Peyer's patch (tissue), 4 donors: ENCODE measurements at regions not wholly inside any gene's neighbourhood (a gene's known extent, or its start where the extent isn't known, plus 50 kb on each side); places are given as distances from the start of the nearest gene placed in this dataset.

Source experiments
- DNase-seq, 3 donors: peaks; one replicate each; pipeline ENCODE4 v3.0.0-alpha.2; 2017 to 2019
- H3K27ac ChIP-seq, 4 donors: fragments of 200-600 bp; sonication (generic); one replicate each; pipeline ENCODE4 v1.5.1; 2016 to 2019
- H3K27me3 ChIP-seq, 2 donors: fragments of 200-600 bp; sonication (generic); one replicate each; pipeline ENCODE4 v1.5.1; 2019
- H3K36me3 ChIP-seq, 3 donors: fragments of 200-600 bp; sonication (generic); one replicate each; pipeline ENCODE4 v1.5.1; 2016 to 2019
- H3K4me1 ChIP-seq, 4 donors: fragments of 200-600 bp; sonication (generic); one replicate each; pipeline ENCODE4 v1.5.1; 2016 to 2019
- H3K4me3 ChIP-seq, 4 donors: fragments of 200-600 bp; sonication (generic); 1 replicate in 3 of 4; 2 replicates in 1 of 4; pipeline ENCODE4 v1.5.1; 2016 to 2019; ENCODE audit warnings: mild to moderate bottlenecking in 1 of 4
- H3K9me3 ChIP-seq, 4 donors: fragments of 200-600 bp; sonication (generic); one replicate each; pipeline ENCODE4 v1.5.1; 2016 to 2019; ENCODE audit warnings: mild to moderate bottlenecking in 1 of 4
- POLR2A ChIP-seq, 2 donors: fragments of 450-650 bp; IDR thresholded peaks; one replicate each; pipeline ENCODE4 v1.5.1; 2017; ENCODE audit warnings: antibody characterized with exemption in 2 of 2, mild to moderate bottlenecking in 2 of 2, moderate library complexity in 2 of 2
- TF ChIP-seq, protein P1 (sequence below), 6 experiments: fragments of 450-650 bp in 4 of 6; fragments of 200-600 bp in 2 of 6; sonication (generic) in 1 of 6; IDR thresholded peaks; one replicate each; pipeline ENCODE4 v1.5.1; 2017 to 2019; ENCODE audit warnings: antibody characterized with exemption in 6 of 6, mild to moderate bottlenecking in 3 of 6, moderate library complexity in 1 of 6

DNA sequence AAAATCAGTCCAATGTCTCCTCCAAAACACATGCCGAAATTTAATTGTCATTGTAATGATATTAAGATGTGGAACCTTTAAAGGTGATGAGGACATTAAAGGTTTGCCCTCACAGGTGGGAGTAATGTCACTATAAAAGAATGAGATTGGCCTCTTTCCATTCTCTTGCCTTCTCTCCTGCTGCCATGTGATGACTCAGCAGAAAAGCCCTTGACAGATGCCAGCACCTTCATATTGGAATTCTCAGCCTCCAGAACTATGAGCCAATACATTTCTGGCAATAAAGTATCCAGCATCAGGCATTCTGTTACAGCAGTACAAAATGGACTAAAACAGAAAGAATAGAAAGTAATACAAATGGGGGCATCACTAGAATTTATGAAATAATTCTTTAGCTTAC is 609.7 kb downstream of the SLC16A7 start:
- Histone ChIP-seq H3K9me3 (no peaks in the 10 kb centered on the region), H3K27ac (no peak overlapping the region), H3K27me3 (no peaks in the 10 kb centered on the region), H3K4me3 (no peak overlapping the region), H3K36me3 (no peaks in the 10 kb centered on the region), H3K4me1 (no peaks in the 10 kb centered on the region)
- no peak for DNase-seq
- TF ChIP-seq POLR2A (IDR thresholded peaks at IDR 0.05) = no peak
- TF ChIP-seq, protein P1, sequence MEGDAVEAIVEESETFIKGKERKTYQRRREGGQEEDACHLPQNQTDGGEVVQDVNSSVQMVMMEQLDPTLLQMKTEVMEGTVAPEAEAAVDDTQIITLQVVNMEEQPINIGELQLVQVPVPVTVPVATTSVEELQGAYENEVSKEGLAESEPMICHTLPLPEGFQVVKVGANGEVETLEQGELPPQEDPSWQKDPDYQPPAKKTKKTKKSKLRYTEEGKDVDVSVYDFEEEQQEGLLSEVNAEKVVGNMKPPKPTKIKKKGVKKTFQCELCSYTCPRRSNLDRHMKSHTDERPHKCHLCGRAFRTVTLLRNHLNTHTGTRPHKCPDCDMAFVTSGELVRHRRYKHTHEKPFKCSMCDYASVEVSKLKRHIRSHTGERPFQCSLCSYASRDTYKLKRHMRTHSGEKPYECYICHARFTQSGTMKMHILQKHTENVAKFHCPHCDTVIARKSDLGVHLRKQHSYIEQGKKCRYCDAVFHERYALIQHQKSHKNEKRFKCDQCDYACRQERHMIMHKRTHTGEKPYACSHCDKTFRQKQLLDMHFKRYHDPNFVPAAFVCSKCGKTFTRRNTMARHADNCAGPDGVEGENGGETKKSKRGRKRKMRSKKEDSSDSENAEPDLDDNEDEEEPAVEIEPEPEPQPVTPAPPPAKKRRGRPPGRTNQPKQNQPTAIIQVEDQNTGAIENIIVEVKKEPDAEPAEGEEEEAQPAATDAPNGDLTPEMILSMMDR (IDR thresholded peaks at IDR 0.05) = no peak

GRCh38 chr12:60209521-60209920 is 613.7 kb downstream of the SLC16A7 start:
- Histone ChIP-seq H3K36me3 (no peaks in the 10 kb centered on the region), H3K4me3 (no peak overlapping the region), H3K27me3 (no peaks in the 10 kb centered on the region), H3K9me3 (no peaks in the 10 kb centered on the region), H3K27ac (no peak overlapping the region), H3K4me1 (no peaks in the 10 kb centered on the region)
- no peak for DNase-seq
- TF ChIP-seq, protein P1 (IDR thresholded peaks at IDR 0.05) = no peak
- TF ChIP-seq POLR2A (IDR thresholded peaks at IDR 0.05) = no peak

GRCh38 chr12:60209933-60210332 is 614.1 kb downstream of the SLC16A7 start:
- no peak overlapping the region for H3K27ac ChIP-seq
- H3K9me3 ChIP-seq = no peaks in the 10 kb centered on the region
- no peaks in the 10 kb centered on the region for H3K27me3 ChIP-seq
- H3K36me3 ChIP-seq = no peaks in the 10 kb centered on the region
- H3K4me3 ChIP-seq = no peak overlapping the region
- DNase-seq = no peak
- no peaks in the 10 kb centered on the region for H3K4me1 ChIP-seq
- TF ChIP-seq POLR2A (IDR thresholded peaks at IDR 0.05) = no peak
- TF ChIP-seq, protein P1 (IDR thresholded peaks at IDR 0.05) = no peak

- TF ChIP-seq, protein P1 (IDR thresholded peaks at IDR 0.05) = no peak
- TF ChIP-seq POLR2A (IDR thresholded peaks at IDR 0.05) = no peak
- no peaks in the 10 kb centered on the region for H3K36me3 ChIP-seq
- no peak overlapping the region for H3K27ac ChIP-seq
- DNase-seq = no peak
- H3K9me3 ChIP-seq = no peaks in the 10 kb centered on the region
- no peaks in the 10 kb centered on the region for H3K27me3 ChIP-seq
- no peaks in the 10 kb centered on the region for H3K4me1 ChIP-seq
- no peak overlapping the region for H3K4me3 ChIP-seq
Observed at GRCh38 chr12:60210756-60211155, 614.9 kb downstream of the SLC16A7 start.

- no peak for DNase-seq
- Histone ChIP-seq H3K4me3 (no peak overlapping the region), H3K36me3 (no peaks in the 10 kb centered on the region), H3K27ac (no peak overlapping the region), H3K4me1 (no peaks in the 10 kb centered on the region), H3K27me3 (no peaks in the 10 kb centered on the region), H3K9me3 (no peaks in the 10 kb centered on the region)
- no peak for TF ChIP-seq POLR2A (IDR thresholded peaks at IDR 0.05)
- TF ChIP-seq, protein P1 (IDR thresholded peaks at IDR 0.05) = no peak
Observed at GRCh38 chr12:60211244-60211643, 615.4 kb downstream of the SLC16A7 start.
